CD4-positive, alpha-beta memory T cell (primary cell): ENCODE measurements at regions not wholly inside any gene's neighbourhood (a gene's known extent, or its start where the extent isn't known, plus 50 kb on each side); places are given as distances from the start of the nearest gene placed in this dataset.

Experiments
- CTCF ChIA-PET: fragments of 350-600 bp; sonication (Branson Sonifier 250); formaldehyde crosslinking; loops from one replicate; lab custom pipeline; 2021; ENCODE audit warnings: inconsistent platforms; ENCODE audit not compliant: partially characterized antibody; lab: Charles Lee
- POLR2A ChIA-PET: fragments of 350-600 bp; sonication (Branson Sonifier 250); formaldehyde crosslinking; loops from one replicate; lab custom pipeline; 2021; ENCODE audit not compliant: partially characterized antibody; lab: Charles Lee
- DNase-seq, 5 donors: peaks; one replicate each; pipeline versions ENCODE4 v3.0.0 to v3.0.0-alpha.2; 2020 to 2022; ENCODE audit warnings: mixed read lengths in 1 of 5
- H3K27ac ChIP-seq: one replicate; pipeline ENCODE4 v1.7.0; 2013; ENCODE audit warnings: low read depth, low read length
- H3K27me3 ChIP-seq: 2 replicates; pipeline ENCODE4 v1.7.0; 2013; ENCODE audit warnings: mild to moderate bottlenecking, low read length, moderate library complexity; ENCODE audit not compliant: insufficient read depth
- H3K36me3 ChIP-seq: 2 replicates; pipeline ENCODE4 v1.7.0; 2013; ENCODE audit warnings: mild to moderate bottlenecking, low read length, moderate library complexity; ENCODE audit not compliant: insufficient read depth
- H3K4me1 ChIP-seq: 2 replicates; pipeline ENCODE4 v1.7.0; 2013; ENCODE audit warnings: mild to moderate bottlenecking, low read length, moderate library complexity; ENCODE audit not compliant: insufficient read depth
- H3K4me3 ChIP-seq, 2 donors: one replicate each; pipeline ENCODE4 v1.7.0; 2013; ENCODE audit warnings: low read length in 2 of 2, mild to moderate bottlenecking in 1 of 2
- H3K9me3 ChIP-seq, 2 donors: one replicate each; pipeline ENCODE4 v1.7.0; 2013; ENCODE audit warnings: low read length in 2 of 2, control low read depth in 1 of 2; ENCODE audit not compliant: control insufficient read depth in 1 of 2
- H3K27ac Mint-ChIP-seq, 7 donors: one replicate each; pipeline ENCODE4 v1.8.0; 2020 to 2021; ENCODE audit warnings: mixed read lengths in 7 of 7, mild to moderate bottlenecking in 6 of 7, inconsistent platforms in 3 of 7, moderate library complexity in 3 of 7
- H3K27me3 Mint-ChIP-seq, 2 donors: one replicate each; pipeline ENCODE4 v1.8.0; 2020 to 2021; ENCODE audit warnings: mixed read lengths in 2 of 2
- H3K36me3 Mint-ChIP-seq, 2 donors: one replicate each; pipeline ENCODE4 v1.8.0; 2020 to 2021; ENCODE audit warnings: mixed read lengths in 2 of 2, inconsistent platforms in 1 of 2, mild to moderate bottlenecking in 1 of 2
- H3K4me1 Mint-ChIP-seq, 4 donors: one replicate each; pipeline ENCODE4 v1.8.0; 2020 to 2021; ENCODE audit warnings: mixed read lengths in 4 of 4, mild to moderate bottlenecking in 1 of 4
- H3K4me3 Mint-ChIP-seq, 8 donors: one replicate each; pipeline ENCODE4 v1.8.0; 2020 to 2021; ENCODE audit warnings: mixed read lengths in 8 of 8, mild to moderate bottlenecking in 7 of 8, moderate library complexity in 6 of 8, inconsistent platforms in 3 of 8
- H3K9me3 Mint-ChIP-seq, 8 donors: one replicate each; pipeline ENCODE4 v1.8.0; 2020 to 2021; ENCODE audit warnings: mixed read lengths in 8 of 8, mild to moderate bottlenecking in 5 of 8, inconsistent platforms in 3 of 8, moderate library complexity in 1 of 8
- intact Hi-C: fragments of 100-400 bp; cut with micrococcal nuclease; formaldehyde crosslinking; loops from one replicate; pipeline ENCODE4 v1.15.1; 2023

DNA sequence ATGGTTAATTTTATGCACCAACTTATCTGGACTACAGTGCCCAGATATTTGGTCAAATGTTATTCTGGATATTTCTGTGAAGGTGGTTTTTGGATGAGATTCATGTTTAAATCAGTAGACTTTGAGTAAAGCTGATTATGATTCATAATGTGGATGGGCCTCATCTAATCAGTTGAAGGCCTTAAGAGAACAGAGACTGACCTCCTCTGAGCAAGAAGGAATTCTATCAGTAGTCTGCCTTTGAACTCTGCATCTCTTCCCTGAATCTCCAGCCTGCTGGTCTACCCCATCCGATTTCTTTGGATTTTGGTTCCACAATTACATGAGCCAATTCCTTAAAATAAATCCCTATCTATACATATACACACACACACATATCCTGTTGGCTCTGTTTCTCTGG lies 82.8 kb upstream of the MAP4K3 start:
- DNase-seq, result no peak
- POLR2A ChIA-PET, result no interaction called here
- H3K4me3 ChIP-seq, result no peak overlapping the region
- Mint-ChIP-seq H3K4me3 (no peak overlapping the region), H3K4me1 (no peaks in the 10 kb centered on the region), H3K27me3 (no peaks in the 10 kb centered on the region), H3K27ac (no peak overlapping the region), H3K9me3 (peaks cover 0 to 7% (median 4%) of the 10 kb centered on the region in 8 donors), H3K36me3 (peaks cover 0 to 6% of the 10 kb centered on the region in 2 donors)
- intact Hi-C loops, result no loop called here
- H3K4me1 ChIP-seq, result no peaks in the 10 kb centered on the region
- H3K9me3 ChIP-seq, result no peaks in the 10 kb centered on the region
- no peaks in the 10 kb centered on the region for H3K36me3 ChIP-seq
- no peak overlapping the region for H3K27ac ChIP-seq
- CTCF ChIA-PET, result no interaction called here
- H3K27me3 ChIP-seq, result no peaks in the 10 kb centered on the region

DNA sequence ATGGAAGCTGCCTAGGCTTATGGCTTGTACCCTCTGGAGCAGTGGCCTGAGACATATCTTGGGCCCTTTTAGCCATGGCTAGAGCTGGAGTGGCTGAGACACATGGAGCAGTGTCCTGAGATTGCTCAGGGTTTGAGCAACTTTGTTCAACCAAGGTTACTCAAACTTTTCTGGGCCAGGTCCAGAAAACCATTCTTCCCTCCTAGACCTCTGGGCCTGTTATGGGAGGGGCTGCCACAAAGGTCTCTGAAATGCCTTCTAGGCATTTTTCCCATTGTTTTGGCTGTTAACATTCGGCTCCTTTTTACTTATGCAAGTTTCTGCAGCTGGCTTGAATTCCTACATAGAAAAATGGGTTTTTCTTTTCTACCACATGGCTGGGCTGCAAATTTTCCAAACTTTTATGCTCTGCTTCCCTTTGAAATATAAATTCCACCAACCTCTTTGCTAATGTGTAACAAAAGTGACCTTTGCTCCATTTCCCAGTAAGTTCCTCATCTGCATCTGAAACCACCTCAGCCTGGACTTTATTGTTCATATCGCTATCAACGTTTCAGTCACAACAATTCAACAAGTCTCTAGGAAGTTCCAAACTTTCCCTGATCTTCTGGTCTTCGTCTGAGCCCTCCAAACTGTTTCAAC lies 84.9 kb upstream of the MAP4K3 start:
- intact Hi-C loops, result no loop called here
- no peaks in the 10 kb centered on the region for H3K27me3 Mint-ChIP-seq

GRCh38 chr2:39522518-39522877 lies 85.4 kb upstream of the MAP4K3 start:
- Mint-ChIP-seq H3K4me3 (no peak overlapping the region), H3K9me3 (peaks cover 0 to 7% (median 4%) of the 10 kb centered on the region in 8 donors), H3K27ac (no peak overlapping the region), H3K36me3 (peaks cover 0 to 6% of the 10 kb centered on the region in 2 donors), H3K4me1 (no peaks in the 10 kb centered on the region), H3K27me3 (no peaks in the 10 kb centered on the region)
- ChIA-PET POLR2A (no interaction called here), CTCF (no interaction called here)
- Histone ChIP-seq H3K36me3 (no peaks in the 10 kb centered on the region), H3K27ac (no peak overlapping the region), H3K9me3 (no peaks in the 10 kb centered on the region), H3K4me3 (no peak overlapping the region), H3K27me3 (no peaks in the 10 kb centered on the region), H3K4me1 (no peaks in the 10 kb centered on the region)
- no peak for DNase-seq
- intact Hi-C loops, result no loop called here

More for the DNA sequence above, 84.9 kb upstream of the MAP4K3 start:
- Mint-ChIP-seq H3K9me3 (peaks cover 0 to 7% (median 4%) of the 10 kb centered on the region in 8 donors), H3K4me1 (no peaks in the 10 kb centered on the region), H3K4me3 (no peak overlapping the region), H3K27ac (no peak overlapping the region), H3K36me3 (peaks cover 0 to 6% of the 10 kb centered on the region in 2 donors)
- Histone ChIP-seq H3K9me3 (no peaks in the 10 kb centered on the region), H3K27me3 (no peaks in the 10 kb centered on the region), H3K4me1 (no peaks in the 10 kb centered on the region), H3K27ac (no peak overlapping the region), H3K4me3 (no peak overlapping the region), H3K36me3 (no peaks in the 10 kb centered on the region)
- POLR2A ChIA-PET, result no interaction called here
- CTCF ChIA-PET, result no interaction called here
- DNase-seq, result no peak

- ChIA-PET CTCF (interaction anchor here (0.7 kb wide), 1 partner anchor 13 kb away, joined by 3 read pairs; no protein-coding TSS in a partner anchor), POLR2A (no interaction called here)
- Mint-ChIP-seq H3K9me3 (peaks cover 0 to 7% (median 4%) of the 10 kb centered on the region in 8 donors), H3K4me3 (no peak overlapping the region), H3K27ac (no peak overlapping the region), H3K4me1 (no peaks in the 10 kb centered on the region), H3K36me3 (peaks cover 0 to 6% of the 10 kb centered on the region in 2 donors), H3K27me3 (no peaks in the 10 kb centered on the region)
- H3K9me3 ChIP-seq, result no peaks in the 10 kb centered on the region
- no peak overlapping the region for H3K4me3 ChIP-seq
- H3K27me3 ChIP-seq, result no peaks in the 10 kb centered on the region
- intact Hi-C loops, result no loop called here
- H3K36me3 ChIP-seq, result no peaks in the 10 kb centered on the region
- DNase-seq, result no peak
- H3K4me1 ChIP-seq, result no peaks in the 10 kb centered on the region
- H3K27ac ChIP-seq, result no peak overlapping the region
These were observed 86.4 kb upstream of the MAP4K3 start for GRCh38 chr2:39523308-39524044.

DNA sequence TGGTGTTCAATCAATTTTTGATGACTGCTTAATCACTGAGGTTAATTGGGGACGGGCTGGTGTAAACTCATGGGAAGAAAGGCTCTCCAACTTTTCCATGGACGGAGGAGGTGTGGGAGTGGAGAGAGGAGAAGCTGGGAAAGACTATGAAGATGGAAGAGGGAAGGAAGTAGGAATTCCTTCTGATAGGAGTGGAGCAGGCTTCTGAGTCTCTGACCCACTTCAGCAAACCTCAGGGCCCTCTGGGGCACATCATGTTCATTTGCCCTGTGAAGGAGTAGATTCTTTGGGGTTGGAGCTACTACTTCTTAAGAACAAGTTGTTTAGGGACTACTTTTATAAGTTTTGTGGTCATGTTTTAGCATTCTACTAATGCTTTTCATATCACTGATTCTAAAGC lies 87.0 kb upstream of the MAP4K3 start:
- DNase-seq, result no peak
- H3K4me1 ChIP-seq, result no peaks in the 10 kb centered on the region
- CTCF ChIA-PET, result interaction anchor here (0.7 kb wide), 1 partner anchor 14 kb away, joined by 3 read pairs; no protein-coding TSS in a partner anchor
- POLR2A ChIA-PET, result no interaction called here
- Mint-ChIP-seq H3K36me3 (peaks cover 0 to 6% of the 10 kb centered on the region in 2 donors), H3K4me3 (no peak overlapping the region), H3K9me3 (peaks cover 0 to 7% (median 4%) of the 10 kb centered on the region in 8 donors), H3K27ac (no peak overlapping the region), H3K27me3 (no peaks in the 10 kb centered on the region), H3K4me1 (no peaks in the 10 kb centered on the region)
- no peak overlapping the region for H3K27ac ChIP-seq
- no peaks in the 10 kb centered on the region for H3K27me3 ChIP-seq
- H3K36me3 ChIP-seq, result no peaks in the 10 kb centered on the region
- intact Hi-C loops, result no loop called here
- H3K4me3 ChIP-seq, result no peak overlapping the region
- H3K9me3 ChIP-seq, result no peaks in the 10 kb centered on the region

DNA sequence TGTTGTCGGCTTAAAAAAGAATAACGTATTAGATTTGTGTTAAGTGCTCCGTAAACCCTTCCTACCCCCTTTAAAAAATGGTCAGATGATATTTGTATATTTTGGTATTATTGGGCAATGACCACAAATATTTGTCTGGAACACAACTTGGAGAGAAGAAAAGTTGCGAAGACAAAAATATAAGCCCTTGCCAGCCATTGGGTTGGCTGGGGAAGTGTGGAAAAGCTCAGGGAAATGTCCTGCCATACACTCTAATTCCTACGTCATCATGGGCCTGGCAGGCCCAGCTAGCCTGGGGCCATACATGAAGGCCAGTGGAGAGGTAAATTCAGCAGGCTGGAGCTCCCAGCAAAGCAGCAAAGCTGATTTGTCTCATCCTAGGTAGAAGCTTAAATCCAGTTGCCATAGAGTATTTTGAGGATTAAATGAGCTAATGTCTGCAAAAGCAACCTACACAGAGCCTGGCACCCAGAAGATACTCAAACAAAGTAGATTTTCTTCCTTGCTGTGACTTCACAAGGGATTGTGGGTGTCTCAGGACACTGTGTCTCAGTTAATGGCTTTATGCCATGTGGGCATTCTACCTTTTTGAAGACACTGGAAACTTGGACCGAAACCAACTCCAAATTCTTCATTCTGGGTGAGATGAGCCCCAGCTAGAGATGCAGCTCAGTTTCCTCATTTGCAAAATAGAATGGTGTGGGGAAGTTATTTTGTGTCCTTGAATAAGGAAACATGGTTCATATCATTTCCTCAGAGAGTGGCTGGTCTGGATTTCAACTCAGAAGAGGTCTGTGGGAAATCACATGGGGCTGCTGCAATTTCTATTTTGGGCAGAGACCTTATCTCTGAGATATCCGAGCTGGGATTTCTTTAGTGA lies 87.9 kb upstream of the MAP4K3 start:
- H3K4me1 Mint-ChIP-seq, result no peaks in the 10 kb centered on the region
- H3K36me3 Mint-ChIP-seq, result peaks cover 0 to 6% of the 10 kb centered on the region in 2 donors
- H3K27ac Mint-ChIP-seq, result peak overlapping the region in 1 of 7 donors; percentile 20
- Histone ChIP-seq H3K27me3 (no peaks in the 10 kb centered on the region), H3K36me3 (no peaks in the 10 kb centered on the region), H3K27ac (no peak overlapping the region), H3K4me3 (no peak overlapping the region), H3K9me3 (no peaks in the 10 kb centered on the region), H3K4me1 (no peaks in the 10 kb centered on the region)
- no peak for DNase-seq
- H3K4me3 Mint-ChIP-seq, result no peak overlapping the region
- H3K9me3 Mint-ChIP-seq, result peaks cover 0 to 7% (median 4%) of the 10 kb centered on the region in 8 donors
- CTCF ChIA-PET, result no interaction called here
- POLR2A ChIA-PET, result no interaction called here
- no peaks in the 10 kb centered on the region for H3K27me3 Mint-ChIP-seq
- intact Hi-C loops, result no loop called here
